Muscle of leg (tissue), 3 donors: ENCODE measurements at regions not wholly inside any gene's neighbourhood (a gene's known extent, or its start where the extent isn't known, plus 50 kb on each side); places are given as distances from the start of the nearest gene placed in this dataset.

ENCODE experiments used
- DNase-seq: peaks from one replicate; pipeline ENCODE4 v3.0.0; 2013
- H3K27ac ChIP-seq: one replicate; pipeline ENCODE4 v1.5.1; 2013; ENCODE audit warnings: mild to moderate bottlenecking, low read length, control low read depth
- H3K27me3 ChIP-seq: one replicate; pipeline ENCODE4 v1.6.1; 2013; ENCODE audit warnings: low read length; ENCODE audit not compliant: control insufficient read depth, insufficient read depth
- H3K36me3 ChIP-seq: one replicate; pipeline ENCODE4 v1.6.1; 2013; ENCODE audit warnings: low read length; ENCODE audit not compliant: control insufficient read depth, insufficient read depth
- H3K4me1 ChIP-seq: one replicate; pipeline ENCODE4 v1.6.1; 2013; ENCODE audit warnings: low read length; ENCODE audit not compliant: control insufficient read depth, insufficient read depth
- H3K4me3 ChIP-seq: one replicate; pipeline ENCODE4 v1.5.1; 2013; ENCODE audit warnings: low read length, control low read depth
- H3K9me3 ChIP-seq: replicated peaks from 2 replicates; pipeline ENCODE4 v1.6.1; 2013; ENCODE audit warnings: low read depth, low read length; ENCODE audit not compliant: control insufficient read depth
- WGBS: methylation state at CpG from one replicate; pipeline ENCODE4 v1.1.5; 2013; ENCODE audit warnings: missing lambda C conversion rate; ENCODE audit not compliant: insufficient coverage; 5-methylcytosine and 5-hydroxymethylcytosine counted together

GRCh38 chr17:72373910-72374741, 253.3 kb downstream of the SOX9 start:
- WGBS, result 15% methylated on average over 6 of the region's 13 CpGs

GRCh38 chr17:72376526-72377345, 255.9 kb downstream of the SOX9 start:
- Histone ChIP-seq H3K27me3 (no peaks in the 10 kb centered on the region), H3K4me1 (peaks cover 17% of the 10 kb centered on the region), H3K9me3 (no peaks in the 10 kb centered on the region), H3K4me3 (no peak overlapping the region), H3K27ac (no peak overlapping the region), H3K36me3 (no peaks in the 10 kb centered on the region)
- 32% methylated on average over 10 of the region's 16 CpGs for WGBS
- peak; percentile 67 for DNase-seq

More at GRCh38 chr17:72373910-72374741, 253.3 kb downstream of the SOX9 start:
- no peaks in the 10 kb centered on the region for H3K9me3 ChIP-seq
- H3K36me3 ChIP-seq, result no peaks in the 10 kb centered on the region
- peaks cover 16% of the 10 kb centered on the region for H3K4me1 ChIP-seq
- DNase-seq, result peak; percentile 27
- no peaks in the 10 kb centered on the region for H3K27me3 ChIP-seq
- H3K27ac ChIP-seq, result no peak overlapping the region
- no peak overlapping the region for H3K4me3 ChIP-seq

- no peak overlapping the region for H3K4me3 ChIP-seq
- H3K27me3 ChIP-seq, result no peaks in the 10 kb centered on the region
- no peak overlapping the region for H3K27ac ChIP-seq
- 56% methylated on average over 16 of the region's 23 CpGs for WGBS
- H3K4me1 ChIP-seq, result peaks cover 19% of the 10 kb centered on the region
- DNase-seq, result no peak
- H3K9me3 ChIP-seq, result no peaks in the 10 kb centered on the region
- H3K36me3 ChIP-seq, result no peaks in the 10 kb centered on the region
These were observed 257.9 kb downstream of the SOX9 start for GRCh38 chr17:72378414-72379390.

GRCh38 chr17:72379516-72379915, 258.7 kb downstream of the SOX9 start:
- WGBS, result 44% methylated on average over 10 of the region's 11 CpGs

GRCh38 chr17:72380120-72380519, 259.3 kb downstream of the SOX9 start:
- Histone ChIP-seq H3K9me3 (no peaks in the 10 kb centered on the region), H3K4me1 (peaks cover 10% of the 10 kb centered on the region), H3K27ac (no peak overlapping the region), H3K36me3 (no peaks in the 10 kb centered on the region), H3K27me3 (no peaks in the 10 kb centered on the region), H3K4me3 (no peak overlapping the region)
- DNase-seq, result no peak
- 70% methylated on average over 2 of the region's 6 CpGs for WGBS

More at GRCh38 chr17:72379516-72379915, 258.7 kb downstream of the SOX9 start:
- H3K4me3 ChIP-seq, result no peak overlapping the region
- peaks cover 11% of the 10 kb centered on the region for H3K4me1 ChIP-seq
- no peaks in the 10 kb centered on the region for H3K27me3 ChIP-seq
- H3K36me3 ChIP-seq, result no peaks in the 10 kb centered on the region
- no peak for DNase-seq
- no peak overlapping the region for H3K27ac ChIP-seq
- no peaks in the 10 kb centered on the region for H3K9me3 ChIP-seq

GRCh38 chr17:72380737-72381136, 259.9 kb downstream of the SOX9 start:
- peaks cover 10% of the 10 kb centered on the region for H3K4me1 ChIP-seq
- H3K9me3 ChIP-seq, result no peaks in the 10 kb centered on the region
- no CpG with 5 or more reads among the region's 1 CpG for WGBS
- no peaks in the 10 kb centered on the region for H3K36me3 ChIP-seq
- no peaks in the 10 kb centered on the region for H3K27me3 ChIP-seq
- H3K27ac ChIP-seq, result no peak overlapping the region
- no peak overlapping the region for H3K4me3 ChIP-seq
- no peak for DNase-seq

GRCh38 chr17:72381597-72382397, 261.0 kb downstream of the SOX9 start:
- no peak for DNase-seq
- no peaks in the 10 kb centered on the region for H3K36me3 ChIP-seq
- H3K27me3 ChIP-seq, result no peaks in the 10 kb centered on the region
- WGBS, result 49% methylated on average over 3 of the region's 12 CpGs
- peaks cover 10% of the 10 kb centered on the region for H3K4me1 ChIP-seq
- H3K4me3 ChIP-seq, result no peak overlapping the region
- no peaks in the 10 kb centered on the region for H3K9me3 ChIP-seq
- H3K27ac ChIP-seq, result no peak overlapping the region

GRCh38 chr17:72382971-72383722, 262.3 kb downstream of the SOX9 start:
- H3K4me3 ChIP-seq, result no peak overlapping the region
- H3K9me3 ChIP-seq, result no peaks in the 10 kb centered on the region
- 17% methylated on average over 12 of the region's 26 CpGs for WGBS
- H3K27me3 ChIP-seq, result no peaks in the 10 kb centered on the region
- H3K36me3 ChIP-seq, result no peaks in the 10 kb centered on the region
- DNase-seq, result peak; percentile 79
- H3K27ac ChIP-seq, result no peak overlapping the region
- peaks cover 4% of the 10 kb centered on the region for H3K4me1 ChIP-seq

GRCh38 chr17:72385475-72385874, 264.7 kb downstream of the SOX9 start:
- Histone ChIP-seq H3K36me3 (no peaks in the 10 kb centered on the region), H3K9me3 (no peaks in the 10 kb centered on the region), H3K27ac (no peak overlapping the region), H3K4me1 (peaks cover 3% of the 10 kb centered on the region), H3K27me3 (no peaks in the 10 kb centered on the region), H3K4me3 (no peak overlapping the region)
- DNase-seq, result no peak
- WGBS, result no CpG with 5 or more reads among the region's 3 CpGs
